ENCODE measurements at regions not wholly inside any gene's neighbourhood (a gene's known extent, or its start where the extent isn't known, plus 50 kb on each side); places are given as distances from the start of the nearest gene placed in this dataset.

- DNase-seq (no peak), ATAC-seq (ENCODE audit: low read depth) (no peak)
- H3K27ac ChIP-seq (ENCODE audit: low read length in 2 of 2): no peak overlapping the region
- no peaks in the 10 kb centered on the region for H3K27me3 Mint-ChIP-seq
- H4K20me1 ChIP-seq (ENCODE audit: control insufficient read depth, insufficient read depth, low read length, poor library complexity, severe bottlenecking): no peaks in the 10 kb centered on the region
- H3K4me1 Mint-ChIP-seq: no peaks in the 10 kb centered on the region
- no peaks in the 10 kb centered on the region for H3K36me3 ChIP-seq (replicated peaks in 1 of 2; ENCODE audit: control extremely low read depth in 1 of 2, control insufficient read depth in 1 of 2, extremely low read depth in 1 of 2, insufficient read depth in 2 of 2, low read length in 1 of 2)
- no peak for TF ChIP-seq EZH2 (IDR thresholded peaks at IDR 0.05; ENCODE audit: borderline replicate concordance, insufficient read depth, low read depth, low read length, poor library complexity, severe bottlenecking)
- TF ChIP-seq CTCF (IDR thresholded peaks at IDR 0.05): no peak
- WGBS (ENCODE audit: insufficient coverage): 89% methylated on average over 14 of the region's 14 CpGs
- H3K4me3 ChIP-seq (ENCODE audit: control extremely low read depth in 1 of 5, extremely low read depth in 1 of 5, insufficient read depth in 1 of 5, low read depth in 2 of 5, low read length in 4 of 5): no peak overlapping the region
- no peak overlapping the region for H3K4me2 ChIP-seq (replicated peaks; ENCODE audit: low read depth, low read length, poor library complexity, severe bottlenecking)
- no peaks in the 10 kb centered on the region for H3K79me2 ChIP-seq (ENCODE audit: control insufficient read depth, insufficient read depth, low read length)
- no peak overlapping the region for H3K9ac ChIP-seq (ENCODE audit: low read length)
- H3K9me3 Mint-ChIP-seq (ENCODE audit: insufficient read depth): peaks cover under 1% of the 10 kb centered on the region
- H3K4me1 ChIP-seq (ENCODE audit: control insufficient read depth in 2 of 2, insufficient read depth in 2 of 2, low read length in 2 of 2): no peaks in the 10 kb centered on the region
- CTCF ChIA-PET: no interaction called here
- no peak overlapping the region for H3K4me3 Mint-ChIP-seq
- intact Hi-C loops (cut with micrococcal nuclease): no loop called here
- no peak overlapping the region for H3K27ac Mint-ChIP-seq
- H3K9me3 ChIP-seq (ENCODE audit: control extremely low read depth in 1 of 3, control insufficient read depth in 2 of 3, insufficient read depth in 1 of 3, low read length in 2 of 3): peaks cover 0 to 99% (median 3%) of the 10 kb centered on the region in 3 donors
- no peaks in the 10 kb centered on the region for H3K27me3 ChIP-seq (replicated peaks in 1 of 4; ENCODE audit: control extremely low read depth in 1 of 4, control insufficient read depth in 3 of 4, insufficient read depth in 4 of 4, low read length in 3 of 4)
- H2AFZ ChIP-seq (ENCODE audit: insufficient read depth, low read depth, low read length, poor library complexity, severe bottlenecking): no peak overlapping the region
- POLR2A ChIA-PET: no interaction called here
Measured at GRCh38 chr15:25179673-25180511, 225.1 kb downstream of the SNRPN start.

- no peaks in the 10 kb centered on the region for H3K79me2 ChIP-seq (ENCODE audit: control insufficient read depth, insufficient read depth, low read length)
- Mint-ChIP-seq H3K9me3 (ENCODE audit: insufficient read depth) (no peaks in the 10 kb centered on the region), H3K27ac (no peak overlapping the region), H3K4me3 (no peak overlapping the region), H3K27me3 (no peaks in the 10 kb centered on the region), H3K4me1 (no peaks in the 10 kb centered on the region)
- no peaks in the 10 kb centered on the region for H4K20me1 ChIP-seq (ENCODE audit: control insufficient read depth, insufficient read depth, low read length, poor library complexity, severe bottlenecking)
- CTCF ChIA-PET: no interaction called here
- H3K4me1 ChIP-seq (ENCODE audit: control insufficient read depth in 2 of 2, insufficient read depth in 2 of 2, low read length in 2 of 2): no peaks in the 10 kb centered on the region
- no peak overlapping the region for H3K4me3 ChIP-seq (ENCODE audit: control extremely low read depth in 1 of 5, extremely low read depth in 1 of 5, insufficient read depth in 1 of 5, low read depth in 2 of 5, low read length in 4 of 5)
- H3K27ac ChIP-seq (ENCODE audit: low read length in 2 of 2): no peak overlapping the region
- DNase-seq (no peak), ATAC-seq (ENCODE audit: low read depth) (no peak)
- TF ChIP-seq CTCF (IDR thresholded peaks at IDR 0.05): no peak
- TF ChIP-seq EZH2 (IDR thresholded peaks at IDR 0.05; ENCODE audit: borderline replicate concordance, insufficient read depth, low read depth, low read length, poor library complexity, severe bottlenecking): no peak
- WGBS (ENCODE audit: insufficient coverage): 81% methylated on average over 15 of the region's 15 CpGs
- intact Hi-C loops (cut with micrococcal nuclease): no loop called here
- POLR2A ChIA-PET: no interaction called here
- no peak overlapping the region for H2AFZ ChIP-seq (ENCODE audit: insufficient read depth, low read depth, low read length, poor library complexity, severe bottlenecking)
- H3K9ac ChIP-seq (ENCODE audit: low read length): no peak overlapping the region
- peaks cover 0 to 99% (median 0%) of the 10 kb centered on the region in 3 donors for H3K9me3 ChIP-seq (ENCODE audit: control extremely low read depth in 1 of 3, control insufficient read depth in 2 of 3, insufficient read depth in 1 of 3, low read length in 2 of 3)
- H3K27me3 ChIP-seq (replicated peaks in 1 of 4; ENCODE audit: control extremely low read depth in 1 of 4, control insufficient read depth in 3 of 4, insufficient read depth in 4 of 4, low read length in 3 of 4): no peaks in the 10 kb centered on the region
- H3K36me3 ChIP-seq (replicated peaks in 1 of 2; ENCODE audit: control extremely low read depth in 1 of 2, control insufficient read depth in 1 of 2, extremely low read depth in 1 of 2, insufficient read depth in 2 of 2, low read length in 1 of 2): no peaks in the 10 kb centered on the region
- no peak overlapping the region for H3K4me2 ChIP-seq (replicated peaks; ENCODE audit: low read depth, low read length, poor library complexity, severe bottlenecking)
Measured at GRCh38 chr15:25180606-25181292, 226.0 kb downstream of the SNRPN start.
